ENCODE measurements at regions not wholly inside any gene's neighbourhood (a gene's known extent, or its start where the extent isn't known, plus 50 kb on each side); places are given as distances from the start of the nearest gene placed in this dataset.
A peak's percentile ranks its signal among the peaks of the same experiment; 100 is the strongest.

DNA sequence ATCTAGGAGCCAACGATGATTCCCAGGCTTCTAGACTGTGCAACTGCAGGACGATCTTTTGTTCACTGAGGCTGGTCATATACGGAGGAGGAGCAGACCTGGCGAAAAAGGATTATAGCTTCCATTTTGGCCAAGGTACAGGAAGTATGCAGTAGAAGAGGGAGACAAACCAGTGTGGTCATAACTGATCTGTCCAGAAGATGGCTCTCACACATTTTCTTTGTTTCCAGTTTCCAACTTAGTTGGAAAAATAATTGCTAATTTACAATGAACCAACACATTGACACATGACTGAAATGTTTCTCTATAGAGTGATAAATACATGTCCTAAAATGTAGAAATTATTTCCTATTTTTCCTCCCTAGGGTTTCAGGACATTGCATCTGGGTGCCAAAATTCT, 364.1 kb upstream of the BTBD3 start:
- no peak for FAIRE-seq

DNA sequence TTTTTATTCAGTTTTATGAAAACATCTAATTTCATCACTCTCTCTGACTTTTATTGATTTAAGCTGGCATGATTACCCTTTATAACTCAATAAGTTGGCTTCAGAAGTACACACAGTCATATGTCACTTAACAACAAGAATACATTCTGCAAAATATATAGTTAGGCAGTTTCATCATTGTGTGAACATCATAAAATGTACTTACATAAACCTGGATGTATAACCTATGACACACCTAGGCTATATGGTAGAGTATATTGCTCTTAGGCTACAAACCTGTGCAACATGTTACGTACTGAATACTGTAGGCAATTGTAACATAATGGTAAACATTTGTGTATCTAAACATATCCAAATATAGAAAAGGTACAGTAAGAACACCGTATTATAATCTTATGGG, 362.2 kb upstream of the BTBD3 start:
- no peak for FAIRE-seq

DNA sequence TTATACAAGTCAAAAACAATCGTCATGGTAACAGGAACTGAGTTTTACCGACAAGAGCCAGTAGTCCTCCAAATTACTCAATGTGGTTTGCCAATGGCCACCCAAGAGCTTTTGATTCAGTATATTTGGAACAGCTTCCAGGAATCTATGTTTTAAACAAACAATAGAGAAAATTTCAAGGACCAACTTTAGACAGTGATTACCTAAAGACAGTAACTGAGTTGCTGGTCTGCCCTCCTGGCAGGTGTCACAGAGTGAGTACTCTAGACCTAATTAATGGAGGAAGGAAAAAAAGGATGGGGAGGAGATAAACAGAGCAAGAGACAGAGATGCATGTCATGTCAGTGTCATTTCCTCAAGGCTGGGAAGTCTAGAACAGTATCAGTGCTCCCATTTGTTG, 361.3 kb upstream of the BTBD3 start:
- FAIRE-seq, result no peak

DNA sequence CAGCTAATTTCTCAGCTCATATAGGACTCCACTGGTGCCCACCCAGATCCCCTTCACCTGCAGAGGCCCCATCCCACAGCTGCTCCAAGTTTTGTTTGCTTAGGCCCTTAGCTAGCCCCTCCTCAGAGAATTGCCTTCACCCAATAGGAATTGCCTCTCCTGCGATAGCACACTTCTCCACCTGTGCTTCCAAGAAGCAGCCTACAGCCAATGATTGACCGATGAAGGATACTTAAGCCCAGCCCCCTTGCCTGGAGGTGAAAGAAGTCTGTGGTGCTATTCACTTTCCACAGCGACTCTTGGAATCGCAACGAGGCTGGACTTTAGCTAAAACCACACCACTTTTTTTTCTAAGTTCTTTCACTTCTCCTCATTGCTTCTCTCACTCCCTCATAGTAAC, 353.2 kb upstream of the BTBD3 start:
- no peak for FAIRE-seq

DNA sequence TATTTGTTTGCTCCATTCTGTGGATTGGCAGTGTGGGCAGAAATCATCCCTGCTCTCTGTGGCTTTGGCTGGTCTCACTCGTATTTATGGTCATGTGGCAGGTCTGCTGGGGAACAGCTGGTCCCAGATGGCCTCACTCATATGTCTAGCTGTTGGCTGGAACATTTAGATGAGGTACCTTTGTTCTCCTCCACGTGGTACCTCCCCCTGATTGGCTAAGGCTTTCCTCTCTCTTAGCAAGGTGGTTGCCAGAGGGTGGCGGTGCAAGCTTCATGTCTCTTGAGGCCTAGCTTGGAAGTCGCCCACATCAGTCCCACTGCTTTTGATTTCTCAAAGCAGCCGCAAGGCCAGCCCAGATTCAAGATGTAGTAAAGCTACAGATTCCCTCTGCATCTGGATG, 348.5 kb upstream of the BTBD3 start:
- no peak for FAIRE-seq

DNA sequence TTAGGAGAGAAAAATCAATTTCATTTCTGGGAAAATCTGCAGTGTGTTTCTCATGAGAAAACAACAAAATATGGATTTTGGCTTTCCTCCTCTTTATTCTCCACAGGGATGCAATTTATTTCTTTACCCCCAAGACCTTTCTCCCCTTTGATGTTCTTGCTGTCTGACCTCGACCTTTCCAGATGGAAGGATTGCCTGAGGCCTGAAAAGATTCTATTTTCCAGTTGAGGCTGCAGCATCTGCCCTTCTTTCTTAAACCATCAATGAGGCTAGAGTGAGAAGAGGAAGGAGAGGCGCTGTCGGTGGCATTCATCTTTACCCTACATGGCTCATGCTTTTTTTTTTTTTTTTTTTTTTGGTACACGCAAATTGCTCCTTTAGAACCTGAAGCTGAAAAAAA, 344.2 kb upstream of the BTBD3 start:
- FAIRE-seq, result no peak

DNA sequence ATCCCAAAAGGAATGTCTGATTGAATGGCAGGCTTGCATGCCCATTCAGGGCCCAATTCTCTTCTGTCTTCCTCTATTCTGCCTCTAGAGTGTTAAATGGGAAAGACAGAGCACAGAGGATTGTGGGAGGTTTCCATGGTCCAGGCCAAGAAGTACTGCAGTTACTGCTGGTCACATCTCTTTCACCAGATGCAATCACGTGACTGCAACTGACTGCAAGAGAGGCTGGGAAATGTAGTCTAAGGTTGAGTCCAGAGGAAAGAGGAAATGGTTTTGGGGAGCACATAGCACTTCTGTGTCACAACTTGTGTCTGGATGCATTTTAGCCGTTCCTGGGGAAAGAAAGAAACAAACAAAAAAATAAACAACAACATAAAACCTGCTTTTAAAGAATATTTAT, 336.4 kb upstream of the BTBD3 start:
- FAIRE-seq, result no peak

DNA sequence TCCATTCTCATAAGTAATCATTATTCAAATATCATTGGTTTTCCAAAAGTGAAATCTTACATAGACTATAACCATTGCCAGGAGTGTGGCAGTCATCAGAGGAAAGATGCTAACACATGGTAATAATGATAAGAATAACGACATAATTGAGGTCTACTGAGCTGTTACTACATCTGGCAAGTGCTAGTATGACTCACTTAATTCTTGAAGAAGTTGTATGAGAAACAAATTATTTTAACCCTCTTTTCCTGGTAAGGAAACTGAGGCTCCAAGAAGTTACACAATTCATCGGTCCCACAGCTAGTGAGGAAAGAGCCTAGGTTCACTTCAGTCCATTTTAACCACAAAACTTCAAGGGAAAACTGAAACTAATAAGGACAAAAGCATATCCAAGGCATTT, 335.6 kb upstream of the BTBD3 start:
- no peak for FAIRE-seq

DNA sequence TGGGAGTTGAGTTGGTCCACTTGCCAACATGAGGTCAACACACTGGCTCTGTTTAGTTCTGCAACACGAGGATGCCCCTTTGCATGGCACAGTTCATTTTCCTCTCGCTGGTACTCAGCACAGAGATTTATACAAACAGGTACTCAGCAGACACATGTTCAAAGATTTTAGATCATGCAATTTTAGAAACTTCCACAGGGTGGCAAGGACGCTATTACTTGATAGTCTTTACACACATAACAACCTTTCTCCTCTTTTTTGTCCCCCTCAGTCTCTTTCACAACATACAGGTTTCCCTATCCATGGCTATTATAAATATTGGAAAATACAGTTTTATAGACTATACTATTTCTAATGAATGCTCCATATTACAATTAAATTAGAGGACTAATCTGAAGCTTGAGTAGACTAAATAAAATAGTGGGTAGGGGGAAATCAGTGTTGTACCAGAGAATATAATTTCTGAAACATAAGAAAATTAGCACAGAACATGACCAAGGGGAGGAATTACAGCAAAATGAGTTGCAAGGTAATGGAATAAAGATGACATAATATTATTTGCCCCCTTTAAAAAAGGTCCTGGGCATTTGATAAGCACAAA, 331.8 kb upstream of the BTBD3 start:
- peak; percentile 85 for FAIRE-seq

DNA sequence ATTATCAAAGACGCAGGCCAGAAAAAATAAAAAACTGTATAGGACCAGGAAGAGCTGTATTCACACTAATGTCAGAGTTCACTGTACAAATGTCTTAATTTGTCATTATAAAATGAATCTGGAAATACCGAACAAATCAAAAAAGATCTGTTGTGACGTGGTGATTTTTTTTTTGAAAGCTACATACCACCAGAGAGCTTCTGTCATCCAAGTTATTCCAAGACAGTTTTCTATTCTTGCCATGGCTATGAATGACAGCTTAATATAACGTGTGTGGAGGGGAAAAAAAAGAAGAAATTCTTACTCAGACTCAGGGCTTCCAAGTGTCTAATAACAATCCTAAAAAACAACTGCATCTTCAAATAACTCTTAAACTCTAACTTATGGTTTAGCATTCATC, 328.8 kb upstream of the BTBD3 start:
- FAIRE-seq, result no peak

DNA sequence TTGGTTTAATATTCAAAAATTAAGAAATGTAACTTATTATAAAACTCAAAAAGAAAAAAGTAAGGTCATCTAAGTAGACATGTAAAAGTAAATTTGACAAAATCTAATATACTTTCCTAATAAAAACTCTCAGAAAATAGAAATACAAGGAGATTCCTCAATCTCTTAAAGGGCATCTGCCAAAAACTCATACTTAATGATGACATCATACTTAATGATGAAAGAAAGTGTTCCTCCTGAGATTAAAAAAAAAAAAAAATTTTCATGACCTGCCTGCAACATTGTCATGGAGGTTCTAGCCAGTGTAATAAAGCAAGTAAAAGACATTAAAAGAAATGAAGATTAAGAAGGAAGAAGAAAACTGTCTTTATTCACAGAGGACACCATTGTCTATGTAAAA, 325.7 kb upstream of the BTBD3 start:
- FAIRE-seq, result no peak

DNA sequence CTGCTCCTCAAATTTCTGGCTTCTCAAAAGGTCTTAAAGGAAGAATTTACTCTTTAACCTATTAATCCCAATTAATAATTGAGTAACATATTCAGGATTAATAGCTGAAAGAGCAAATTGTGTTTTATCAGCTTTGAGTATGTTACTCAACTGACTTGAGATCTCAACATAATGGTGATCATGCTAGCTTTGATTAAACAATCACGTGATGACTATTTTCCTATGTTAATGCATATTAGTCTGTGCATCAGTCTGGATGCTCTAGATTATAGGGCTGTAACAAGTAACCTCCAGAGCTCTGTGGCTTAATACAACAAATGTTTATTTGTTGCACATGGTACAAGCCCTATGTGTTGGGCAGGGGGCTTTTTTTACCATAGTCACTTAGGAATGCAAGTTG, 313.4 kb upstream of the BTBD3 start:
- no peak for FAIRE-seq

DNA sequence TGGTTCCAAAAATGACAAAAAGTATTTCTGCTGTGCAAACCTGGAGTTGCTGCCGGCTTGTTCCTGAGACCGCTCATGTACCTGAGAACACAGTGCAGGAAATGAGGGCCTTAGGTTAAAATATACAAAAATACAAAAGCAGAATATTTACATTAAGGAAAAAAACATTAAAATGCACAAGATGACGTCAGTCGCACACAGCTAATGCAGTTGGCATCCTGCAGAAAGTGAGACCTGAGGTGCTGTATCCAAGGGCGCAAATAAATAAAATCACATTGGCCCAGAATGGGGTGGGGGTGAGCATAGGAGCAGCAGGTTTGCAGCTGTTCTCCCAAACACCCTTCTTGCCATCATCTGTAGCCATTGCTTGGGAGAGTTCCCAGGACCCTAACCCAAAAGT, 310.6 kb upstream of the BTBD3 start:
- FAIRE-seq, result no peak

DNA sequence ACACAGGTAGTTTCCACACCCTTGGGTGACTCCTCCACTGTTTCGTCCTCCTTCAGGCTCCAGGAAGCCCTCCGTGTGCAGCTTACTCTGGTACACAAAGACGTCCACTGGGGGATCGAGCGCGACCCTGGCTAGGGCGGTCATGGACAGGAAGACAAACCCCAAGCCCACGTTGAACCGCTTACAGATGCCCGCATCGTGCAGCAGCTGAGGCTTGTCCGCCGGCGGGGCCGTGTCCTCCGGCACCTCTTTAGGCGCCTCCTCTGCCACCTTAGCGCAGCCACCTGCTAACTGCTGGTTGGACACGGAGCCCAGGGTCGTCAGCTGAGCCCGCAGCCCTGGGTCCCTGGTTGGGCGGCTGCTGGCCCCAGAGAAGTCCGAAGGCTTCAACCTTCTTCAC, 309.0 kb upstream of the BTBD3 start:
- FAIRE-seq, result no peak

DNA sequence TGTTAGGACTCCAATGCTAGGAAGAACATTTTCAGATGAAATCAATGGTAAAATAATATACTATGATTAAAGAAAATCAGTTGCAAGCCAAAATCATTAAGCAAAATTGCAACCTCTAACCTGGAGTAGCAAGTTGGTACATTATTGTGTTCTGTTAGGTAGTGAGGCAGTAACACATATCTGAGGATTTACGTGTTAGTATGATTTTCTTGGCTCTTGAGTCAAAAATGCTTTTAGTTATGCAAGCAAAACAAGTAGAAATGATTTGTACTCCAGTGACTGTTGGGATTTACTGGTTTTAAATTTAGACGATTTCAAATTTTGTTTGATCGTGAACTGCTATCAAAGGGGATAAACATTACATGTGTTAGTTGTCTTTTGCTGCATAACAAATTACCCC, 293.0 kb upstream of the BTBD3 start:
- no peak for FAIRE-seq

DNA sequence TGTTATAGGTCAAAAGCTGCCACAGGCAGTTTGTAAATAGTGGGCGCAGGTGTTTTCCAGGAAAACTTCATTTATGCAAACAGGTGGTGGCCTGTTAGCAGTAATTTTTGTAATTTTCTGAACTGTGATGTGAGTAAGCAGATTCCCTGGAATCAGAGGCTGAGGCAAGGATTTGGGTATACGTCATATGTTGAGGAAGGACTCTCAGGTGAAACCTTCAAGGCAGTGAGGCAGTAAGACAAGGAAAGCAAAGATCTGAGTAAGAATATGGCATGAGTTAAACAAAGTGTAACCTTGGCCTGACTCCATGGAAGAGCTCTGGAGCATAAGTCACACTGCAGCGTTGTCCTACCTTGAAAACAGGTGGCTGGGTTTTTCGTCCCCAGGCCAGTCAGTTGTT, 291.1 kb upstream of the BTBD3 start:
- no peak for FAIRE-seq

DNA sequence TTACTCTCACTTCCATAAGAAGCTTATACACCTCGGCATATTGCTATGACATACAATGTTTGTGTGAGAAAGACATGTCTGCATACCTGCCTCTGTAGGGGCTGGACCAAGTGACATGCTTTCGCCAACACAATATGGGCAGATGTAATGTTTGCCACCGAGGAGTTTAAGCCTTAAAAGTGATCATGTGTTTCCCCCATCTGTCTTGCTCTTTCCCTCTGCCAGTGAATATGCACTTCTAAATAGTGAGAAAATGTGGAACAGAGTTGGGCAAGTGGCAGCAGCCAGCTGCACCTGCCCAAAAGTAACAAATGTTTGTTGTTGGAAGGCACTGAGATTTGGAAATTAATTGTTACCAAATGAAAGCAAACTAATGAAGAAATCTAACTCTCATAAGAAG, 274.8 kb upstream of the BTBD3 start:
- no peak for FAIRE-seq

DNA sequence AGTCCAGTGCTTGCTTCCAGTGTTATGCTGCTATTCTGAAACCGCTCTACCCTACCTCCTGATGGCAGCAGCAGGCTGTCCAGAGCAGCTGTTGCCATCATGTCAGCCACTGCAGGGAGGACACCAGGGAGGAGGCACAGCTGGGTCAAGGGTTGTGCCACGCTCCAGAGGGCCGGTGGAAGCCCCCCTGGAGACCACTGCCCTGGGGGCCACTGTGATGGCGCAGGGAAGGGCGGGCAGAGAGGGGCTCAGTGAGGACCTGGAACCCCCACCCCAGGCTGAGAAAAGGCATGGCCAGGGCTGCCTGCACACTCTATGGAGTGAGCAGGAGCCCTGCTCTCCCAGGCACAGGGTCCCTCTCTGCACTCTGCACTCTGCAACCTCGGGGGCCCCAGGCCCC, 271.3 kb upstream of the BTBD3 start:
- no peak for FAIRE-seq

DNA sequence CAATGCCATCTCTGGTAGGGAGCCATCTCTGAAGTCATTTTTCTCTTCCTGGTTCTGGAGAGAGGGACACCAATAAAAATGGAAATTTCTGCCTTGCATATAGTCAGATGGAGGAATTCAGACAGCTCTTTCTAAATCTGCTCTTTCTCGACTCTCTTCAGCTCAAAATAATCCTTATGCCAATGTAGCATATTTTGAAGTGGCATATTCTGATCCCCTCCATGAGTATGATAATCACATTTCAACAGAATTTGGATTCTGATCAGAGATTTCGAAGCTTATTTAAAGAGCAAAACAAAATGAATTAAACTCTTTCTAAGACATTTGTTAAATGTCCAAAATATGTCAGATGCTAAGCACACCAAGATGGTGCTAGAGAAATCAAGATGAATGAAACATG, 267.1 kb upstream of the BTBD3 start:
- FAIRE-seq, result no peak

DNA sequence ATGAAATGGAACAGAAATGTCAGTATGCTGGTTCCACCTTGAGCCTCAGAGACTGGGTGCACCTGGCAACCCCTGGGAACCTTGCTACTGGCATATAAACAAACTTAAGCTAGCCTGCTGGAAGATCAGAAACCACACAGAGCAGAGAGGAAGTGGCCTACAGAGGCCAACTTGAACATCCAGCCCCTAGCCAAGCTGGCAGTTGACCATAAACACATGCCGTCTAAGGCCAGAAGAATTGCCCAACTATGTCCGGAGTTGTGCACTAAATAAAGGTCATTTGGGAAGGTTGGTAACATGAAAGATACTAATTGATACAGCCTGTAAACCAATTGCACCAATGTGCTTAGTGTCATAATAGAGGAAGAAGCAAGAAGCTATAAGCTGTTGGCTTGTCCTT, 266.6 kb upstream of the BTBD3 start:
- no peak for FAIRE-seq

DNA sequence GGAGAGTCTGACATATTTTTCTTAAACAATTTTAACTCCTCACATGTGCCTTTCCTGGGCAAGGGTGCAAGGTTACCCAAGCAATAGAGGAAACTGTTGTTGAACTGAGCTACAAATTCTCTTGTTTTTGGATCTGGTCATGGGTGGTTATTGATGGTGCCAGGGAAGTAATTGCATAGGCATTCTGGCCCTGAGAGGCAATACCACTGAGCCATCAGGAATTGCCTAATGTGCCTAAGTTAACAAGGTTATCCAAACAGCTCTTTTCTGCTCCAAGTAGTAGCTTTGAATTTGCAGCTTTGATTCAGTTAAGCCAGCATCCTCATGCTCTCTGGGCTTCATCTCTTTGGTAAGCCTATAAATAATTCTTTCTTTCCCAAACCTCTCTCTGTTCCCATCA, 266.0 kb upstream of the BTBD3 start:
- no peak for FAIRE-seq

DNA sequence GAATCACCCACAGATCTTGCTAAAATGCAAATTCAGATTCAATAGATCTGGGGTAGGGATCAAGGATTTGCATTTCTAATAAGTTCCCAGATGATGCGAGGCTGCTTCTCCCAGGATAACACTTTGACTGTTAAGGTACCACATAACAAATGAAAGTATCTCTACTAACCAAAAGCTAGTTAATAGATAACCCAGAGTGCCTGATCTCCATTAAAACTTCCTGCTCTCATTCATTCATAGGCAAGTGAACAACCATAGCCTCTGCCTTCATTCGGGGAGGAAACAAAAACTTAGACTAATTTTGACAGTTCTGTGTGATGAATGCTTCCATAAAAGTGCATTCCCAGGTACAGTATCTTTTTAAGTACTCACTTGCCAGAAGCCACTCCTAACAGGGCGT, 265.6 kb upstream of the BTBD3 start:
- no peak for FAIRE-seq

DNA sequence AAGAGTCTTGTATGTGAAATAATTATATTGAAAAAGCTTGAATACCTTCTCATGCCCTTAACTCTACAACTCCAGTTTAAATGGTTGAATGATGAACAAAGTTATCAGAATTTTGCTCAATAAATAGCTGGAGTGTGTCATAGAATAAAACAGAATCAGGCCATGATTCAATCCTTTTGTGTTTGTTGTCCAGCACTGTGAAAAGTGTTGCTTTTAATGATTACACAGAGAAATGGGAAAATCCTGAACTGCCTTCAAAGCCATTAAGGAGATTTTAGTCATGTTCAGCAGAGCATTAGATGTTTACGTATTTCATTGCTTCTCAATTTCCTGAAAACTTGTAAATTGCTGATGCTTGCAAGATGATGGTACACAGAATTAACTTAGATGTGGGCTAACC, 262.9 kb upstream of the BTBD3 start:
- no peak for FAIRE-seq

DNA sequence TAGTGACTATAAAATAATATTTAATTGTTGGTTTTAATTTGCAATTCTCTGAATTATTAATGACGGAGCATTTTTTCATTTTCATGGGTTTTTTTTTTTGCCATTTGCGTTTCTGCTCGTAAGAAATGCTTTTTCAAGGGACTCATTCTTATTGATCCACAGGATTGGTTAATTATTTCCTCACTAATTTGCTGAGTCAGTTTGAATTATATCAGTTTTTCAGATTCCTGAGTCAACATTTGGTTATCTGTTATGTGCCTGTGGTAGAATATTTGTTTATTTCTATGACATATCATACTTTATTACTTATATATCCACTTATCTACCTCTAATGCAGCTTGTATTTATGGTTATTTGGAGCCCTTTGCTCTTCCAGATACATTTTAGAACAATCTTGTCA, 257.0 kb upstream of the BTBD3 start:
- peak; percentile 88 for FAIRE-seq

DNA sequence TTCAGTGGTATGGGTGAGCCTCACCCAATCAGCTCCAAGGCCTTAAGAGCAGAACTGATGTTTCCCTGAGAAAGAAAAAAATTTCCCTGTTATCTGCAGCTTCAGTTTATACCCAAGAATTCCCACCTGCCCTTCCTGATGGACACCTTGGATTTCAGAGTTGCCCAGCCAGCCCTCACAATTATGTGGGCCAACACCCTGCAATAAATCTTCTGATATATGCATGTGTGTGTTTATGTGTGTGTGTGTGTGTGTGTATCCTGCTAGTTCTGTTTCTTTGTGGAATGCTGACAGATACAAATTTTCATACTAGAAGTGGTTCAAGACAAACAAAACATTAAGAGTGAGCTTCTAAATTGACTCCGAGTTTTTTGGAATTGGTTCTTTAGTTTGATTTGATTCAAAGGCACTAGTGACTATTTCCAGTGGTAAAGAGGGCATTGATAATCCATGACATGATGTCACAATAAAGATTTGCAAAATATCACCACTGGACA, 246.6 kb upstream of the BTBD3 start:
- no peak for FAIRE-seq

DNA sequence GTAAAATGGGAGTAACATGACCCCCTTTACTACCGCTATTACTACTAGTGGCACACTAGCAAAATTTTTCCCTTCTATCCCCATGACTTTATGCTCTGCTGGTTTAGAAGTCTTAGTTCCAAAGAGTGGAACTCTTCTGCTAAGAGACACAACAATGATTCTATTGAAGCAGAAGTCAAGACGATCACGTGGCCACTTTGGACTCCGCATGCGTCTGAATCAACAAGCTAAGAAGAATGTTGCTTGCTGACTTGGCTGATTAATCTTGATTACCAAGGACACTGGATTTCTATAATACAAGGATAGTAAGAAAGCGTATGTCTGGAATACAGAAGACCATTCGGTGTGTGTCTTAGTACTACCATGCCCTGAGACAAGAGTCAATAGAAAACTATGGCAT, 244.7 kb upstream of the BTBD3 start:
- no peak for FAIRE-seq

All from islet of Langerhans (tissue), 1 donor.